Activated CD4-positive, alpha-beta T cell treated with anti-CD3 and anti-CD28 coated beads for 36 hours (primary cell): ENCODE measurements at regions not wholly inside any gene's neighbourhood (a gene's known extent, or its start where the extent isn't known, plus 50 kb on each side); places are given as distances from the start of the nearest gene placed in this dataset.
"Not testable (repeated sequence)": the region's sequence is repeated elsewhere in the genome, so short reads cannot be mapped to it uniquely, and the experiment has no call there.

ENCODE experiments used
- ATAC-seq: fragments of 200-7000 bp; cut with Tn5 transposase; one replicate; pipeline ENCODE4 v1.10.0; 2021; ENCODE audit warnings: mild to moderate bottlenecking, moderate library complexity
- CTCF ChIA-PET: fragments of 350-600 bp; sonication (Branson Sonifier 250); formaldehyde crosslinking; loops from one replicate; lab custom pipeline; 2021; ENCODE audit warnings: antibody characterized with exemption; lab: Charles Lee
- POLR2A ChIA-PET: fragments of 350-600 bp; sonication (Branson Sonifier 250); formaldehyde crosslinking; loops from one replicate; lab custom pipeline; 2021; ENCODE audit warnings: antibody characterized with exemption, inconsistent platforms; lab: Charles Lee
- DNase-seq: peaks from one replicate; pipeline ENCODE4 v3.0.0-alpha.2; 2020
- H3K27ac Mint-ChIP-seq: one replicate; pipeline ENCODE4 v1.8.0; 2021; ENCODE audit warnings: mixed read lengths
- H3K27me3 Mint-ChIP-seq: one replicate; pipeline ENCODE4 v1.8.0; 2021; ENCODE audit warnings: mixed read lengths
- H3K36me3 Mint-ChIP-seq: one replicate; pipeline ENCODE4 v1.8.0; 2021; ENCODE audit warnings: low read depth, mixed read lengths
- H3K4me1 Mint-ChIP-seq: one replicate; pipeline ENCODE4 v1.8.0; 2021; ENCODE audit warnings: mixed read lengths
- H3K4me3 Mint-ChIP-seq: one replicate; pipeline ENCODE4 v1.8.0; 2021; ENCODE audit warnings: mild to moderate bottlenecking, moderate library complexity, mixed read lengths
- H3K9me3 Mint-ChIP-seq: one replicate; pipeline ENCODE4 v1.8.0; 2021; ENCODE audit warnings: low read depth, mixed read lengths
- intact Hi-C, 2 experiments: fragments of 100-400 bp; cut with DNase I in 1 of 2; cut with micrococcal nuclease in 1 of 2; formaldehyde crosslinking; loops; one replicate each; pipeline versions ENCODE4 v1.14.2 to v1.15.1; 2022 to 2024; cut with DNase I, micrococcal nuclease

DNA sequence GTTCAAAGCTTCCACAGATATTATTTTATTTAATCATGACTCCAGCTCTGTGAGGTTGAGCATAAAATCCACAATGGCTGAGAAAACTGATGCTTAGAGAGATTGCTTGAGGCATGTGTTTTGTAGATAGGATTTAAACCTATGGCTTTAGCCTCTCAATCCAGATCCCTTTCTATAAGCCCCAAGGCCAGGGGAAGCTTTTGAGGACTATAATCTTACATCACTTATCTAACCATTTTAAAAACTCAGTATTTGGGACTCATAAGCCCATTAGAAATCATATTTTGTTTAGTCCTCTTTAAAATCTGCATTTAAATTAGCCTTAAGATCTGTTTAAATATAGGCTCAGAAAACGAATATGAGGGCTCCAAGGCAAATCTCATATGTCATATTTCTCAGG is 135.4 kb upstream of the SERPINE2 start:
- Mint-ChIP-seq H3K27ac (no peak overlapping the region), H3K9me3 (no peaks in the 10 kb centered on the region), H3K36me3 (no peaks in the 10 kb centered on the region), H3K4me3 (no peak overlapping the region), H3K27me3 (peaks cover 4% of the 10 kb centered on the region), H3K4me1 (no peaks in the 10 kb centered on the region)
- POLR2A ChIA-PET = no interaction called here
- ATAC-seq = no peak
- intact Hi-C loops = no loop called here
- DNase-seq = no peak
- CTCF ChIA-PET = interaction anchor here (0.8 to 1.5 kb wide), 3 partner anchors 8 to 204 kb away, joined by 3 to 5 read pairs (median 3); no protein-coding TSS in a partner anchor

DNA sequence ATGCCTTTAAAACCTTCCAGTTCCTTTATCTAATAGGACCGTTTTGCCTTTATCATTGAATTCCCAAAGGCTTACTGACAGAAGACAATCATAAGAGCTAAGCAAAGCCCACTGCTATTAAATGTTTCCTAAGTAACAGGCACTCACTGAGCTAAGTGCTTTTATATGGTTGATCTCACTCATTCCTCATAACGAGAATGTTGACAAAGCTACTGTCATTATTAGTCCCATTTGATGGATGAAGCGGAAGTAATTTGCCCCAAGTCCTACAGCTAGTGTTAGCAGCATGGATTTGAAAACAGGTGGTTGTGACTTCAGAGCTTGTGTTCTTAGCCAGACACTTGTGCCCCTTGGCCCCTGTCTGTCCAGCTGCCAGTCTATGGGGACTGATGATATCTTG is 134.8 kb upstream of the SERPINE2 start:
- H3K27me3 Mint-ChIP-seq = peaks cover 4% of the 10 kb centered on the region
- DNase-seq (no peak), ATAC-seq (no peak)
- H3K4me1 Mint-ChIP-seq = no peaks in the 10 kb centered on the region
- intact Hi-C loops = no loop called here
- POLR2A ChIA-PET = no interaction called here
- CTCF ChIA-PET = interaction anchor here (0.8 kb wide), 1 partner anchor 9 kb away, joined by 5 read pairs; no protein-coding TSS in a partner anchor
- H3K4me3 Mint-ChIP-seq = no peak overlapping the region
- no peak overlapping the region for H3K27ac Mint-ChIP-seq
- no peaks in the 10 kb centered on the region for H3K36me3 Mint-ChIP-seq
- H3K9me3 Mint-ChIP-seq = no peaks in the 10 kb centered on the region

DNA sequence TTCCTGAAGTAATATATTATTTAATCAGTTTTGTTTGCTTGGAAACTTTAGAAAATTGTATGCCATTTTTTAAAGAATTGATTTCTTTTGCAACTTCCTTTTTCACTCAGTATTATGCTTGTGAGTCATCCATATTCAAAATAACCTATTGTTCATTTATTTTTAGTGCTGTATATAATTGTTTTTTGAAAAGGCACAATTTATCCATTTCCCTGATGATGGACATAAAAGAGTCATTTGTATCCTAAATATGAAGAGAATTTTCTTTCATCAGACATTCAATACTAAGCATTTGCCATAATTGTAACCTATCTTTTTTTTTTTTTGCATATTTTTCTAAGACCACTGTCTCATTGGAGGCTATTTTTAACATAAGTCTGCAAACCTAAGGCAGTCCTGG is 134.1 kb upstream of the SERPINE2 start:
- Mint-ChIP-seq H3K36me3 (no peaks in the 10 kb centered on the region), H3K4me3 (no peak overlapping the region), H3K9me3 (no peaks in the 10 kb centered on the region), H3K27me3 (peaks cover 4% of the 10 kb centered on the region), H3K27ac (no peak overlapping the region), H3K4me1 (no peaks in the 10 kb centered on the region)
- DNase-seq (no peak), ATAC-seq (no peak)
- ChIA-PET POLR2A (no interaction called here), CTCF (no interaction called here)
- intact Hi-C loops = no loop called here

DNA sequence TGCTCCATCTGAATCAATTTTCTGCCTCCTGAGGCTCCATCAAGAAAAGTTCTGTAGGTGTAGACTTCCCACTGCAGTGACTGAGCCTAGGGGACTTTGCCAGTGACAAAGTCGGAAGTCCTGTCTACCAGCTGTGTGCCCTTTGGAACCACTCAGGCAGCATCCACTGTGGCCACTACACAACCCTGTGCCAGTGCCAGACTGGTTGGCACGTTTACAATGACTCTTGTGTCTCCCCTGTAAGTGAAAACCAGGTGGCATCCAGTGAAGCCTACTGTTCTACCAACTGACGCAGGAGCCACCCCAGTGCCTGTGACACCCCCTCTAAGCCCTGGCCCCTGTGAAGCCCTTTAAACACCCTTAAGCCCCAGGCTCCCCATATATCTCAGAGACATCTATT is 132.1 kb upstream of the SERPINE2 start:
- Mint-ChIP-seq H3K4me3 (no peak overlapping the region), H3K4me1 (no peaks in the 10 kb centered on the region), H3K9me3 (no peaks in the 10 kb centered on the region), H3K27ac (no peak overlapping the region), H3K36me3 (no peaks in the 10 kb centered on the region), H3K27me3 (peaks cover 4% of the 10 kb centered on the region)
- ATAC-seq = no peak
- POLR2A ChIA-PET = no interaction called here
- no peak for DNase-seq
- intact Hi-C loops = no loop called here
- CTCF ChIA-PET = interaction anchor here (0.7 kb wide), 1 partner anchor 97 kb away, joined by 4 read pairs; no protein-coding TSS in a partner anchor

DNA sequence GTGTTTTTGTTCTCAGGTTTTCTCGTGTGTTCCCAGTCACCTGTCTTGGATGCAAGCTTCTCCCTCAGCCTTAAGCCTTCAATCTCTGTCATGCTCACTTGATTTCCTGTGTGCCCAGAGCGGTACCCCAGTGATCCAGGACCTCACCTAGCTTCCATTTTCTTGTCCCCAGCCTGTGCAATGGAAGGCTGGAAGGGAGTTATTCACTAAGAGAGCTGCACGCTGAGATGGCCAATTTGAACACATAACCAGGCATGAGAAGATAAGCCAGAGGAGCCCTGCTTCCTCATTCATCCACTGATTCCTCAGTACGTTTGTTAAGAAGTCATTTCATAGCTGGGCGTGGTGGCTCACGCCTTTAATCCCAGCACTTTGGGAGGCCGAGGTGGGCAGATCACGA is 130.8 kb upstream of the SERPINE2 start:
- POLR2A ChIA-PET = no interaction called here
- CTCF ChIA-PET = interaction anchor here (1.2 kb wide), 1 partner anchor 177 kb away, joined by 3 read pairs; no protein-coding TSS in a partner anchor
- Mint-ChIP-seq H3K4me1 (no peaks in the 10 kb centered on the region), H3K4me3 (no peak overlapping the region), H3K36me3 (no peaks in the 10 kb centered on the region), H3K27ac (no peak overlapping the region), H3K27me3 (peaks cover 6% of the 10 kb centered on the region), H3K9me3 (no peaks in the 10 kb centered on the region)
- DNase-seq (no peak), ATAC-seq (no peak)
- intact Hi-C loops = no loop called here

DNA sequence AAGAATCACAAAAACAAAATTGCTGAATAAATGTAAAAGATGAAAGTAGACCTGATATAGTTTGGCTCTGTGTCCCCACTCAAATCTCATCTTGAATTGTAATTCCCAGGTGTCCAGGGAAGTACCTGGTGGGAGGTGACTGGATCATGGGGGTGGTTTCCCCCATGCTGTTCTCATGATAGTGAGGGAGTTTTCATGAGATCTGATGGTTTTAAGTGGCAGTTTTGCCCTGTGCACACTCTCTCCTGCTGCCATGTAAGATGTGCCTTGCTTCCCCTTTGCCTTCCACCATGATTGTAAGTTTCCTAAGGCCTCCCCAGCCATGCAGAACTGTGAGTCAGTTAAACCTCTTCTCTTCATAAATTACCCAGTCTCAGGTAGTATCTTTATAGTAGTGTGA is 128.7 kb upstream of the SERPINE2 start:
- H3K4me1 Mint-ChIP-seq, H3K4me3 Mint-ChIP-seq, intact Hi-C loops, POLR2A ChIA-PET, H3K9me3 Mint-ChIP-seq, DNase-seq, H3K27ac Mint-ChIP-seq, H3K36me3 Mint-ChIP-seq, CTCF ChIA-PET, ATAC-seq: not testable (repeated sequence)
- H3K27me3 Mint-ChIP-seq = peaks cover 13% of the 10 kb centered on the region

DNA sequence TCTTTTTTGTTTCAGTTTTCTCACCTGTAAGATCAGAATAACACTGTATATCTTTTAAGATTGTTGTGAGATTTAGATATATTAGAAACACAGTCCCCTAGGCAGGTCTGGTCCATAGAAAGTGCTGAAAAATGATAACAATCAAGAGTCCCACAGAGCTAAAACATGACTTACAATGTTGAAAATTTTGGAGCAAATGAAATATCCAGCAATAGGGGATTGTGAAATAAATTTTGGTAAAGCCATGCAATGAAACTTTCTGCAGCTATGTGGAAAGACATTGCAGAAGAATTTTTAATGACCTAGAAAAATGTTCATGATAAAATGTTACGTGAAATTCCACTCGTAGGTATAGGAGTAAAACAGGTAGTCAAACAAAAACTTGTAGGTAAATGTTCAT is 127.6 kb upstream of the SERPINE2 start:
- no peaks in the 10 kb centered on the region for H3K36me3 Mint-ChIP-seq
- ChIA-PET POLR2A (no interaction called here), CTCF (no interaction called here)
- no peak overlapping the region for H3K4me3 Mint-ChIP-seq
- peaks cover 15% of the 10 kb centered on the region for H3K27me3 Mint-ChIP-seq
- no peak for ATAC-seq
- H3K4me1 Mint-ChIP-seq = no peaks in the 10 kb centered on the region
- intact Hi-C loops = no loop called here
- no peak overlapping the region for H3K27ac Mint-ChIP-seq
- DNase-seq = no peak
- peaks cover 3% of the 10 kb centered on the region for H3K9me3 Mint-ChIP-seq

DNA sequence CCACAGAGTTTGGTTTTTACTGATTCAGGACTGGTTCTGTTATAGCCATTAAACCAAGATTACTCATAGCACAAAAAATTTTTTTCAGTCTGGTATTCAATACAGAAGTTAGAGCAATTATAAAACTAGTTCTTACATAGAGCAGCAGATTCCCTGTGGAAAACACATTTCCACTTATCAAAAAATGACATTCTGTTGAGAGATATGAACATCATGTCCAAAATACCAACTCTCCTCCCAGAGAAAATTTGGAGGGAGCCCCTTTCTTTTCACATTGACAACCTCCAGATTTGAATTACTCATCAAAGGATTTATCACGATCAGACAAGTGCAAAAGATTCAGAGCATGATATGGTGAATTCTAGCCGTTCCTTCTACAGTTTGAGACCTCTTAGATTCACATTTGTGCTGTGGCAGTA is 126.8 kb upstream of the SERPINE2 start:
- DNase-seq (no peak), ATAC-seq (no peak)
- POLR2A ChIA-PET = no interaction called here
- Mint-ChIP-seq H3K4me1 (no peaks in the 10 kb centered on the region), H3K9me3 (peaks cover 3% of the 10 kb centered on the region), H3K36me3 (no peaks in the 10 kb centered on the region), H3K4me3 (no peak overlapping the region), H3K27me3 (peaks cover 15% of the 10 kb centered on the region), H3K27ac (no peak overlapping the region)
- CTCF ChIA-PET = interaction anchor here (1.6 kb wide), 1 partner anchor 22 kb away, joined by 3 read pairs; no protein-coding TSS in a partner anchor
- intact Hi-C loops = no loop called here

DNA sequence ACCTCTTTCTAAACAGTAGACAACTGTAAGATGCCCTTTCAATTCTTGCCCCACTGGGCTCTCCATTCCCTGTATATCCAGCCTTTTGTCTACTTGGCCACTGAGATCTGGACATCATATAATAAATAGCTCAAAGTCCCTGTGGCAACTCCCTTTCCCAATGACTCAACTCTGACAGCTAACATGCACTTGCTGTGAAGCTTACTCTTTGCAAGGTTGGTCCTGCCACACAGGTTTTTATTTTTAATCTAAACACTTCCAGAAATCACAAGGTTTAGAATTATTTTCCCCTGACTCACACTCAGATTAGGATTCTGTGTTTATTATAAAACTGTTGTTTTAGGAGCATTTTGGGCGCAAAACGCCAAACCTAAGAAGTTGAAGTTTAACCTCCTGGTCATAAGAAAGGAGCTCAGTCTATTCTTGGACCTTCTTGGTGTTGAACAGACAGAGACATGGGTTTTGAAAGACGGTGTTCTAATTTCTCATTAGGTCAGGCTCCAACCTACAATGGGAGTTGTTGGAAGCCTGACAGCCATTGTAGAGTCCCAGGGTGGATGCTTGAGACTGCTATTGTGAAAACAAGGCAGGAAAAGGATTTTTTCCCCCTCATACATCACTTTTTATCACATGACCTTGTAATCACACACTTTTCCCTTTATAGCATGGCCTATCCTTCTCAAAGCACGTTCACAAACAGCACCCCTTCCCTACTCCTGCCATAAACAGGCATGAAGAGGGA is 124.7 kb upstream of the SERPINE2 start:
- DNase-seq (no peak), ATAC-seq (no peak)
- POLR2A ChIA-PET = no interaction called here
- no peak overlapping the region for H3K27ac Mint-ChIP-seq
- CTCF ChIA-PET = interaction anchor here (0.7 kb wide), 1 partner anchor 483 kb away, joined by 3 read pairs; no protein-coding TSS in a partner anchor
- H3K9me3 Mint-ChIP-seq = peaks cover 3% of the 10 kb centered on the region
- no peaks in the 10 kb centered on the region for H3K36me3 Mint-ChIP-seq
- H3K4me3 Mint-ChIP-seq = no peak overlapping the region
- H3K4me1 Mint-ChIP-seq = no peaks in the 10 kb centered on the region
- intact Hi-C loops = no loop called here
- peaks cover 15% of the 10 kb centered on the region for H3K27me3 Mint-ChIP-seq

DNA sequence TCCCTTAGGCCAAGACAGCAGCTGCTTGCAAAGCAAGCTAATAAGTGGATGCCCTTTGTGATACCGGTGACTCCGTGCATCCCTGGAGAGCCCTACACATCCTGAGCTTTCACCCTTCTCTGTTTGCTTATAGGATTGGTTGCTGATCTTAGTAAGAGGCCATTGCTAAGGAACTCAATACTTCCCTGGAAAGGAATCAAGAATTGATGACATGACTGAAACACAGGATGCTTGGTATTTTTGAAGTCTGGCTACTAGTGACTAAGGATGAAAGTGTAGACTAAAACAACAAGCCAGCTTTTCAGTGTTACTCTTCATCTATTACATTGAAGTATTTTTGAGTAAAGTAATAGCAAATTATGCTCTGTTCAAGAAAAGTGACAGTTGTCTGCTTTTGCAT is 123.0 kb upstream of the SERPINE2 start:
- Mint-ChIP-seq H3K4me1 (no peaks in the 10 kb centered on the region), H3K4me3 (no peak overlapping the region), H3K9me3 (peaks cover 3% of the 10 kb centered on the region), H3K36me3 (no peaks in the 10 kb centered on the region), H3K27ac (no peak overlapping the region), H3K27me3 (peaks cover 15% of the 10 kb centered on the region)
- intact Hi-C loops = no loop called here
- no peak for ATAC-seq
- POLR2A ChIA-PET = no interaction called here
- DNase-seq = no peak
- CTCF ChIA-PET = no interaction called here

DNA sequence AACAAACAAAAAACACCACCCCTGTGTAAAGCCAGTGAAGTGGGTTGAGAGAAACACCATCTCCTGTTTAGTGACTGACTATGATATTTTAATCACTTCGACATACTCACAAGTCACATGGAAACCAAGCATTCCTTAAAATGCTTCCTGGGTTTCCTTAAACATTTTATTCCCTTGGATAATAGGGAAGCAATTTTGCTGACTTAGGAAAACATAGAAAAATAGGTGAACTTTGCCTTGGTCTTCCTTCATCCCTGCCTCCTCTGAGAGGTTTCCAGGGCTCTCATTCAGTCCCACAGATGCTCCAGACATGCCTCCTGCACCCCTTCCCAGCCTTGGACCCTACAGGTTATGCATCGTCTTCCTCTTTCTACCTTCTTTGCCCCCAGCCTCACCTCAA is 122.6 kb upstream of the SERPINE2 start:
- ATAC-seq (no peak), DNase-seq (no peak)
- CTCF ChIA-PET = no interaction called here
- Mint-ChIP-seq H3K27ac (no peak overlapping the region), H3K27me3 (peaks cover 15% of the 10 kb centered on the region), H3K9me3 (peaks cover 3% of the 10 kb centered on the region), H3K36me3 (no peaks in the 10 kb centered on the region), H3K4me3 (no peak overlapping the region), H3K4me1 (no peaks in the 10 kb centered on the region)
- intact Hi-C loops = no loop called here
- POLR2A ChIA-PET = no interaction called here

DNA sequence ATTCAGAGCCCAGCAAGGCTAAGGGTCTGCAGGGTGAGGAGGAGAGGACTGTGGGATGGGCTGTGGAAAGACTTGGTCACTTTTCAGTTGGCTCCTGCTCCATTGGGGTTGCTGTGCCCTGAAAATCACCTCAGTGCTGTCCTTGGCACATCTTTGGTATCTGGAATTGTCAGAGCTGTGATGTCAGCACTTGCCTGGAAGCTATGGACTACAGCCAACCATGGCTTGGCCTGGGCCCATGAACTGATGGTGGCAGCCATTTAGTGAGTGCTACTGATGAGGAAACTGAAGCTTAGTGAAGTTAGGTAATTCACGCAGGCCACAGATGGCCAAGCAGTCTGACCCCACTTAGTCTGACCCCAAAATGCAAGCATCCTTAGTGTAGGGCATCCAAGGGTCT is 121.8 kb upstream of the SERPINE2 start:
- Mint-ChIP-seq H3K27me3 (peaks cover 15% of the 10 kb centered on the region), H3K27ac (no peak overlapping the region), H3K36me3 (no peaks in the 10 kb centered on the region), H3K4me1 (no peaks in the 10 kb centered on the region), H3K9me3 (peaks cover 3% of the 10 kb centered on the region), H3K4me3 (no peak overlapping the region)
- no peak for DNase-seq
- POLR2A ChIA-PET = no interaction called here
- CTCF ChIA-PET = no interaction called here
- no peak for ATAC-seq
- intact Hi-C loops = no loop called here
